ENCODE measurements at regions not wholly inside any gene's neighbourhood (a gene's known extent, or its start where the extent isn't known, plus 50 kb on each side); places are given as distances from the start of the nearest gene placed in this dataset.
"Not testable (repeated sequence)": the region's sequence is repeated elsewhere in the genome, so short reads cannot be mapped to it uniquely, and the experiment has no call there.

- intact Hi-C loops (cut with micrococcal nuclease; ENCODE audit: unreplicated experiment): no loop called here
- Histone ChIP-seq H3K36me3 (ENCODE audit: insufficient read depth, low read length, poor library complexity, severe bottlenecking) (no peaks in the 10 kb centered on the region), H3K27me3 (replicated peaks; ENCODE audit: insufficient read depth, low read depth, low read length, poor library complexity) (no peaks in the 10 kb centered on the region), H3K9me3 (ENCODE audit: low read depth, low read length, poor library complexity, severe bottlenecking) (no peaks in the 10 kb centered on the region), H3K4me1 (ENCODE audit: insufficient read depth, low read length, poor library complexity, severe bottlenecking) (no peaks in the 10 kb centered on the region), H3K27ac (ENCODE audit: low read depth, low read length, poor library complexity, severe bottlenecking) (no peak overlapping the region), H3K4me3 (ENCODE audit: low read depth, low read length, poor library complexity, severe bottlenecking) (no peak overlapping the region)
- TF ChIP-seq EZH2 (IDR thresholded peaks at IDR 0.05; ENCODE audit: borderline replicate concordance, low read depth, low read length, poor library complexity, severe bottlenecking) (no peak), CTCF (conservative IDR thresholded peaks at IDR 0.05; ENCODE audit: low read depth, low read length) (no peak)
- ChIA-PET CTCF (no interaction called here), POLR2A (ENCODE audit: low non-redundant PET) (no interaction called here)
- no peak for DNase-seq (ENCODE audit: low spot score)
- no TSS peak for BruUV-seq (replicated peaks)
Observed at GRCh38 chr5:102589661-102590060, 90.9 kb upstream of the SLCO6A1 start.

- Histone ChIP-seq H3K4me3 (ENCODE audit: low read depth, low read length, poor library complexity, severe bottlenecking) (no peak overlapping the region), H3K27ac (ENCODE audit: low read depth, low read length, poor library complexity, severe bottlenecking) (no peak overlapping the region), H3K27me3 (replicated peaks; ENCODE audit: insufficient read depth, low read depth, low read length, poor library complexity) (no peaks in the 10 kb centered on the region), H3K4me1 (ENCODE audit: insufficient read depth, low read length, poor library complexity, severe bottlenecking) (no peaks in the 10 kb centered on the region), H3K9me3 (ENCODE audit: low read depth, low read length, poor library complexity, severe bottlenecking) (no peaks in the 10 kb centered on the region), H3K36me3 (ENCODE audit: insufficient read depth, low read length, poor library complexity, severe bottlenecking) (no peaks in the 10 kb centered on the region)
- DNase-seq (ENCODE audit: low spot score): no peak
- intact Hi-C loops (cut with micrococcal nuclease; ENCODE audit: unreplicated experiment): no loop called here
- CTCF ChIA-PET: no interaction called here
- TF ChIP-seq CTCF (conservative IDR thresholded peaks at IDR 0.05; ENCODE audit: low read depth, low read length) (no peak), EZH2 (IDR thresholded peaks at IDR 0.05; ENCODE audit: borderline replicate concordance, low read depth, low read length, poor library complexity, severe bottlenecking) (no peak)
- POLR2A ChIA-PET (ENCODE audit: low non-redundant PET): no interaction called here
- BruUV-seq (replicated peaks): no TSS peak
Observed at GRCh38 chr5:102590467-102590866, 91.7 kb upstream of the SLCO6A1 start.

- intact Hi-C loops (cut with micrococcal nuclease; ENCODE audit: unreplicated experiment): no loop called here
- ChIA-PET POLR2A (ENCODE audit: low non-redundant PET) (no interaction called here), CTCF (interaction anchor here (0.7 kb wide), 1 partner anchor 667 kb away, joined by 3 read pairs; the partner anchor contains the start of gene MACIR)
- no peak for DNase-seq (ENCODE audit: low spot score)
- TF ChIP-seq EZH2 (IDR thresholded peaks at IDR 0.05; ENCODE audit: borderline replicate concordance, low read depth, low read length, poor library complexity, severe bottlenecking): no peak
- no peak for TF ChIP-seq CTCF (conservative IDR thresholded peaks at IDR 0.05; ENCODE audit: low read depth, low read length)
- Histone ChIP-seq H3K27me3 (replicated peaks; ENCODE audit: insufficient read depth, low read depth, low read length, poor library complexity) (no peaks in the 10 kb centered on the region), H3K9me3 (ENCODE audit: low read depth, low read length, poor library complexity, severe bottlenecking) (no peaks in the 10 kb centered on the region), H3K36me3 (ENCODE audit: insufficient read depth, low read length, poor library complexity, severe bottlenecking) (no peaks in the 10 kb centered on the region), H3K27ac (ENCODE audit: low read depth, low read length, poor library complexity, severe bottlenecking) (no peak overlapping the region), H3K4me1 (ENCODE audit: insufficient read depth, low read length, poor library complexity, severe bottlenecking) (no peaks in the 10 kb centered on the region), H3K4me3 (ENCODE audit: low read depth, low read length, poor library complexity, severe bottlenecking) (no peak overlapping the region)
- BruUV-seq (replicated peaks): no TSS peak
Observed at GRCh38 chr5:102591650-102592049, 92.8 kb upstream of the SLCO6A1 start.

DNA sequence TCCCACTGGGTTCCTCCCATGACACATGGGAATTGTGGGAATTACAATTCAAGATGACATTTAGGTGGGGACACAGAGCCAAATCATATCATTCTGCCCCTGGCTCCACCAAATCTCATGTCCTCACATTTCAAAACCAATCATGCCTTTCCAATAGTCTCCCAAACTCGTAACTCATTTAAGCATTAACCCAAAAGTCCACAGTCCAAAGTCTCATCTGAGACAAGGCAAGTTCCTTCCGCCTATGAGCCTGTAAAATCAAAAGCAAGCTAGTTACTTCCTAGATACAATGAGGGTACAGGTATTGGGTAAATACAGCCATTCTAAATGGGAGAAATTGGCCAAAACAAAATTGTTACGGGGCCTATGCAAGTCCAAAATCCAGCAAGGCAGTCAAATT, 93.8 kb upstream of the SLCO6A1 start:
- DNase-seq (ENCODE audit: low spot score); POLR2A ChIA-PET (ENCODE audit: low non-redundant PET); CTCF ChIA-PET; H3K4me1 ChIP-seq (ENCODE audit: insufficient read depth, low read length, poor library complexity, severe bottlenecking); intact Hi-C loops (cut with micrococcal nuclease; ENCODE audit: unreplicated experiment); H3K27ac ChIP-seq (ENCODE audit: low read depth, low read length, poor library complexity, severe bottlenecking); H3K27me3 ChIP-seq (replicated peaks; ENCODE audit: insufficient read depth, low read depth, low read length, poor library complexity); H3K4me3 ChIP-seq (ENCODE audit: low read depth, low read length, poor library complexity, severe bottlenecking); H3K36me3 ChIP-seq (ENCODE audit: insufficient read depth, low read length, poor library complexity, severe bottlenecking); H3K9me3 ChIP-seq (ENCODE audit: low read depth, low read length, poor library complexity, severe bottlenecking); BruUV-seq (replicated peaks): not testable (repeated sequence)

Measured in A673 (cell line).